HepG2 (cell line): ENCODE measurements at regions not wholly inside any gene's neighbourhood (a gene's known extent, or its start where the extent isn't known, plus 50 kb on each side); places are given as distances from the start of the nearest gene placed in this dataset.

Source experiments
- ATAC-seq: fragments of 200-7000 bp; cut with Tn5 transposase; 3 replicates; pipeline ENCODE4 v1.9.1; 2020; ENCODE audit warnings: mild to moderate bottlenecking, moderate library complexity
- BruUV-seq: library from RNA; stranded (reverse); fragments of 400-500 nt; replicated peaks from 2 replicates; lab custom pipeline; 2021; lab: Mats Ljungman, UMichigan
- CTCF ChIA-PET: fragments of 300-600 bp; formaldehyde crosslinking; extraction: SDS; loops from one replicate; lab custom pipeline; 2021; ENCODE audit warnings: low total read pairs, inconsistent platforms, low intra/inter-chr PET ratio; lab: Yijun Ruan, JAX
- POLR2A ChIA-PET: fragments of 350-600 bp; sonication (Branson Sonifier 250); formaldehyde crosslinking; loops from one replicate; lab custom pipeline; 2020; ENCODE audit warnings: antibody characterized with exemption, inconsistent platforms; lab: Yijun Ruan, JAX
- DNase-seq: peaks from one replicate; pipeline ENCODE4 v3.0.0-alpha.2; 2015; ENCODE audit warnings: low spot score
- FAIRE-seq: peaks from 3 replicates; lab custom pipeline; 2011; peaks lifted over from hg19 to GRCh38; lab: Jason Lieb, UNC
- H2AFZ ChIP-seq: one replicate; pipeline ENCODE4 v1.6.1; 2011; ENCODE audit warnings: low read length, inconsistent platforms
- H3K27ac ChIP-seq: fragments of 300-600 bp; 3 replicates; pipeline ENCODE4 v1.8.0; 2011; ENCODE audit warnings: mixed run types, mild to moderate bottlenecking, mixed read lengths, low read length, inconsistent platforms; ENCODE audit not compliant: insufficient read depth; ENCODE audit errors: extremely low read length
- H3K27me3 ChIP-seq, 2 experiments: fragments of 200-600 bp in 1 of 2; 2 replicates in 1 of 2; 3 replicates in 1 of 2; pipeline versions ENCODE4 v1.6.0 to v1.8.0; 2011; ENCODE audit warnings: low read length in 2 of 2, mild to moderate bottlenecking in 2 of 2, moderate library complexity in 2 of 2, inconsistent platforms in 1 of 2; ENCODE audit not compliant: insufficient read depth in 2 of 2, control insufficient read depth in 1 of 2
- H3K36me3 ChIP-seq, 2 experiments: fragments of 200-600 bp in 1 of 2; replicated peaks in 1 of 2; 2 replicates in 1 of 2; 3 replicates in 1 of 2; pipeline versions ENCODE4 v1.5.1 to v1.8.0; 2011; ENCODE audit warnings: low read length in 2 of 2, inconsistent platforms in 1 of 2; ENCODE audit not compliant: insufficient read depth in 2 of 2, control insufficient read depth in 1 of 2
- H3K4me1 ChIP-seq: 2 replicates; pipeline ENCODE4 v1.5.1; 2012; ENCODE audit warnings: low read length, inconsistent platforms; ENCODE audit not compliant: insufficient read depth
- H3K4me2 ChIP-seq: 2 replicates; pipeline ENCODE4 v1.6.0; 2011; ENCODE audit warnings: low read depth, low read length, inconsistent platforms
- H3K4me3 ChIP-seq, 3 experiments: fragments of 200-600 bp in 1 of 3; sonication (generic), shearing (Covaris generic) in 1 of 3; replicated peaks in 1 of 3; 2 replicates each; pipeline ENCODE4 v1.5.1; 2011 to 2016; ENCODE audit warnings: low read length in 3 of 3, inconsistent platforms in 2 of 3, low read depth in 2 of 3, mild to moderate bottlenecking in 2 of 3, control low read depth in 1 of 3, mixed read lengths in 1 of 3; ENCODE audit not compliant: insufficient read depth in 1 of 3
- H3K79me2 ChIP-seq: one replicate; pipeline ENCODE4 v1.6.1; 2011; ENCODE audit warnings: low read length, inconsistent platforms; ENCODE audit not compliant: insufficient read depth
- H3K9ac ChIP-seq: 2 replicates; pipeline ENCODE4 v1.6.0; 2011; ENCODE audit warnings: mild to moderate bottlenecking, low read depth, low read length, inconsistent platforms; ENCODE audit not compliant: insufficient read depth
- H3K9me3 ChIP-seq: 2 replicates; pipeline ENCODE4 v1.5.1; 2012; ENCODE audit warnings: mild to moderate bottlenecking, low read length
- H4K20me1 ChIP-seq: 2 replicates; pipeline ENCODE4 v1.6.0; 2011; ENCODE audit warnings: inconsistent platforms, mild to moderate bottlenecking, low read length, moderate library complexity; ENCODE audit not compliant: insufficient read depth
- ARNTL ChIP-seq: sonication (generic); formaldehyde crosslinking; IDR thresholded peaks from 2 replicates; pipeline ENCODE4 v1.4.0; 2020; ENCODE audit warnings: mild to moderate bottlenecking, missing genetic modification reagents
- ATF5 ChIP-seq: sonication (generic); formaldehyde crosslinking; IDR thresholded peaks from 2 replicates; pipeline ENCODE4 v1.4.0; 2020; ENCODE audit warnings: mild to moderate bottlenecking, low read depth, missing genetic modification reagents
- CSRNP2 ChIP-seq: sonication (generic); formaldehyde crosslinking; conservative IDR thresholded peaks from 2 replicates; pipeline ENCODE4 v1.8.0; 2022; ENCODE audit warnings: low read depth, missing genetic modification reagents
- DNMT1 ChIP-seq: sonication (generic); formaldehyde crosslinking; IDR thresholded peaks from 2 replicates; pipeline ENCODE4 v1.5.1; 2020; ENCODE audit warnings: mild to moderate bottlenecking, missing genetic modification reagents
- DNMT3B ChIP-seq: conservative IDR thresholded peaks from 2 replicates; pipeline ENCODE4 v1.6.1; 2016; ENCODE audit warnings: missing biosample characterization, control low read depth
- HDAC1 ChIP-seq: sonication (generic); formaldehyde crosslinking; IDR thresholded peaks from 2 replicates; pipeline ENCODE4 v1.5.1; 2020; ENCODE audit warnings: mild to moderate bottlenecking, missing genetic modification reagents
- KLF11 ChIP-seq: IDR thresholded peaks from 2 replicates; pipeline ENCODE4 v1.6.1; 2016; ENCODE audit warnings: missing compliant biosample characterization
- KMT2A ChIP-seq: sonication (generic); formaldehyde crosslinking; IDR thresholded peaks from 2 replicates; pipeline ENCODE4 v1.4.0; 2020; ENCODE audit warnings: missing genetic modification reagents
- PHF21A ChIP-seq: sonication (generic); formaldehyde crosslinking; IDR thresholded peaks from 2 replicates; pipeline ENCODE4 v1.5.0; 2020; ENCODE audit warnings: mild to moderate bottlenecking, missing genetic modification reagents
- SNAPC5 ChIP-seq: sonication (generic); formaldehyde crosslinking; IDR thresholded peaks from 2 replicates; pipeline ENCODE4 v1.8.1; 2023; ENCODE audit warnings: mild to moderate bottlenecking, missing genetic modification reagents, borderline replicate concordance
- SUZ12 ChIP-seq: fragments of 150-350 bp; IDR thresholded peaks from 2 replicates; pipeline ENCODE4 v1.6.1; 2014; ENCODE audit warnings: low read depth, low read length
- TCF7L2 ChIP-seq: IDR thresholded peaks from 2 replicates; pipeline ENCODE4 v1.6.1; 2011; ENCODE audit warnings: mild to moderate bottlenecking, low read depth, low read length, moderate library complexity
- TOE1 ChIP-seq: sonication (generic); formaldehyde crosslinking; IDR thresholded peaks from 2 replicates; pipeline ENCODE4 v1.4.0; 2020; ENCODE audit warnings: mild to moderate bottlenecking, missing genetic modification reagents
- ZBTB26 ChIP-seq: IDR thresholded peaks from 2 replicates; pipeline ENCODE4 v1.6.1; 2016; ENCODE audit warnings: missing compliant biosample characterization, missing genetic modification reagents, borderline replicate concordance
- ZNF567 ChIP-seq: sonication (generic); formaldehyde crosslinking; IDR thresholded peaks from 2 replicates; pipeline ENCODE4 v1.8.1; 2023; ENCODE audit warnings: mild to moderate bottlenecking, missing genetic modification reagents, borderline replicate concordance
- ZNF570 ChIP-seq: sonication (generic); formaldehyde crosslinking; IDR thresholded peaks from 2 replicates; pipeline ENCODE4 v1.4.0; 2020; ENCODE audit warnings: mild to moderate bottlenecking, missing genetic modification reagents, borderline replicate concordance
- ZNF782 ChIP-seq: sonication (generic); formaldehyde crosslinking; IDR thresholded peaks from 2 replicates; pipeline ENCODE4 v1.4.0; 2020; ENCODE audit warnings: missing genetic modification reagents, mild to moderate bottlenecking, borderline replicate concordance
- ZSCAN21 ChIP-seq: sonication (generic); formaldehyde crosslinking; IDR thresholded peaks from 2 replicates; pipeline ENCODE4 v1.8.0; 2022; ENCODE audit warnings: mild to moderate bottlenecking, missing genetic modification reagents, moderate library complexity, borderline replicate concordance
- WGBS: methylation state at CpG from one replicate; pipeline ENCODE4 v1.1.6; 2017; ENCODE audit warnings: low lambda C conversion rate; 5-methylcytosine and 5-hydroxymethylcytosine counted together
- in situ Hi-C: cut with HindIII; loops from 2 replicates; pipeline ENCODE4 v1.10.0; 2017; ENCODE audit warnings: low pct_unique_long_range_greater_than_20kb; ENCODE audit not compliant: extremely low pct_ligation_motif_present
- intact Hi-C: fragments of 100-400 bp; cut with micrococcal nuclease; formaldehyde crosslinking; loops from one replicate; pipeline ENCODE4 v1.10.0; 2022; ENCODE audit not compliant: unreplicated experiment
- TF ChIP-seq, protein P1 (sequence below): sonication (generic); formaldehyde crosslinking; IDR thresholded peaks from 2 replicates; pipeline ENCODE4 v1.5.0; 2020; ENCODE audit warnings: mild to moderate bottlenecking, missing genetic modification reagents, moderate library complexity

DNA sequence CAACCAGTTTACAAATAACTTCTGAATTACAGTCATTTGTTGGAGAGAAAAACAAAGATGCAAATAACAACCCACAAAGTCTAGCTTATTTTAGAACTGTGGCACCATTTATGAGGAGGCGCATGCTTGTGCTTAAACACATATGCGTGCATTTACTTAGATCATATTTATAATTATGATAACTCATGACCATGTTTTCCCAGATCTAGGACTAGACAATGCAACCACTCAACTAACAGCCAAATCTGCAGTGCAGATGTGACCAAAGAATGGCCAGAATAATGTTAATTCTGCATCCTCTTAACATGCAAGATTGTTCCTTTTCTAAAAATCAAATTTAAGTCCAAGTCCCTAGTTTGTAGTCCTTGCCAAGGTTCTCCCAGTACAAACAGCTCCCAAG lies 167.3 kb upstream of the FST start:
- Histone ChIP-seq H3K9me3 (no peaks in the 10 kb centered on the region), H2AFZ (no peak overlapping the region), H3K27me3 (no peaks in the 10 kb centered on the region), H3K79me2 (no peaks in the 10 kb centered on the region), H4K20me1 (no peaks in the 10 kb centered on the region), H3K4me2 (no peak overlapping the region), H3K36me3 (no peaks in the 10 kb centered on the region), H3K4me1 (no peaks in the 10 kb centered on the region), H3K4me3 (no peak overlapping the region), H3K9ac (no peak overlapping the region), H3K27ac (no peak overlapping the region)
- FAIRE-seq = no peak
- in situ Hi-C loops (no loop called here), intact Hi-C loops (no loop called here)
- WGBS = 68% methylated on average over 2 of the region's 2 CpGs
- POLR2A ChIA-PET = no interaction called here
- DNase-seq = no peak
- TF ChIP-seq TCF7L2 = no peak
- TF ChIP-seq TOE1 (CRISPR knock-in tag) = no peak
- TF ChIP-seq KMT2A (CRISPR knock-in tag) = no peak
- TF ChIP-seq ZNF570 = no peak
- TF ChIP-seq DNMT1 (CRISPR knock-in tag) = no peak
- no peak for TF ChIP-seq ZBTB26 (CRISPR knock-in tag)
- no peak for TF ChIP-seq SUZ12
- no peak for TF ChIP-seq CSRNP2 (CRISPR knock-in tag)
- TF ChIP-seq ATF5 (CRISPR knock-in tag) = no peak
- TF ChIP-seq ARNTL = no peak
- no peak for TF ChIP-seq ZNF782 (CRISPR knock-in tag)
- TF ChIP-seq HDAC1 = no peak
- TF ChIP-seq PHF21A (CRISPR knock-in tag) = no peak
- no peak for TF ChIP-seq ZSCAN21 (CRISPR knock-in tag)
- no peak for TF ChIP-seq DNMT3B (CRISPR knock-in tag)
- no peak for TF ChIP-seq SNAPC5 (CRISPR knock-in tag)
- no peak for TF ChIP-seq KLF11 (CRISPR knock-in tag)
- no peak for TF ChIP-seq ZNF567 (CRISPR knock-in tag)
- TF ChIP-seq, protein P1, sequence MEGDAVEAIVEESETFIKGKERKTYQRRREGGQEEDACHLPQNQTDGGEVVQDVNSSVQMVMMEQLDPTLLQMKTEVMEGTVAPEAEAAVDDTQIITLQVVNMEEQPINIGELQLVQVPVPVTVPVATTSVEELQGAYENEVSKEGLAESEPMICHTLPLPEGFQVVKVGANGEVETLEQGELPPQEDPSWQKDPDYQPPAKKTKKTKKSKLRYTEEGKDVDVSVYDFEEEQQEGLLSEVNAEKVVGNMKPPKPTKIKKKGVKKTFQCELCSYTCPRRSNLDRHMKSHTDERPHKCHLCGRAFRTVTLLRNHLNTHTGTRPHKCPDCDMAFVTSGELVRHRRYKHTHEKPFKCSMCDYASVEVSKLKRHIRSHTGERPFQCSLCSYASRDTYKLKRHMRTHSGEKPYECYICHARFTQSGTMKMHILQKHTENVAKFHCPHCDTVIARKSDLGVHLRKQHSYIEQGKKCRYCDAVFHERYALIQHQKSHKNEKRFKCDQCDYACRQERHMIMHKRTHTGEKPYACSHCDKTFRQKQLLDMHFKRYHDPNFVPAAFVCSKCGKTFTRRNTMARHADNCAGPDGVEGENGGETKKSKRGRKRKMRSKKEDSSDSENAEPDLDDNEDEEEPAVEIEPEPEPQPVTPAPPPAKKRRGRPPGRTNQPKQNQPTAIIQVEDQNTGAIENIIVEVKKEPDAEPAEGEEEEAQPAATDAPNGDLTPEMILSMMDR (CRISPR knock-in tag) = no peak
- CTCF ChIA-PET = no interaction called here
- no peak for ATAC-seq
- BruUV-seq = no TSS peak
